ENCODE measurements at regions not wholly inside any gene's neighbourhood (a gene's known extent, or its start where the extent isn't known, plus 50 kb on each side); places are given as distances from the start of the nearest gene placed in this dataset.

- H3K9me3 ChIP-seq (ENCODE audit: control insufficient read depth in 1 of 2, insufficient read depth in 1 of 2, low read depth in 1 of 2, low read length in 2 of 2): no peaks in the 10 kb centered on the region
- no peaks in the 10 kb centered on the region for H3K9me2 ChIP-seq (ENCODE audit: insufficient read depth)
- ATAC-seq (no peak), DNase-seq (ENCODE audit: low read depth, low spot score) (no peak)
- H3K9ac ChIP-seq (ENCODE audit: low read length): no peak overlapping the region
- no peaks in the 10 kb centered on the region for H4K20me1 ChIP-seq (ENCODE audit: insufficient read depth)
- H3K79me2 ChIP-seq (ENCODE audit: insufficient read depth, low read length): no peaks in the 10 kb centered on the region
- H3K36me3 ChIP-seq (ENCODE audit: control insufficient read depth in 1 of 2, insufficient read depth in 2 of 2, low read length in 2 of 2): no peaks in the 10 kb centered on the region
- intact Hi-C loops (cut with micrococcal nuclease): no loop called here
- H3K27ac ChIP-seq (ENCODE audit: low read depth, low read length): no peak overlapping the region
- H3K27me3 ChIP-seq (ENCODE audit: insufficient read depth, low read length): no peaks in the 10 kb centered on the region
- H2AFZ ChIP-seq (ENCODE audit: low read depth, low read length, poor library complexity, severe bottlenecking): no peak overlapping the region
- TF ChIP-seq ELF1 (IDR thresholded peaks at IDR 0.05; ENCODE audit: borderline replicate concordance, low read depth) (no peak), EGR1 (IDR thresholded peaks at IDR 0.05; ENCODE audit: low read depth) (no peak), SIN3A (IDR thresholded peaks at IDR 0.05; ENCODE audit: low read depth) (no peak)
- BruUV-seq (replicated peaks): no TSS peak
- no peaks in the 10 kb centered on the region for H3K4me1 ChIP-seq (ENCODE audit: control insufficient read depth in 1 of 2, insufficient read depth in 2 of 2, low read length in 2 of 2)
- no peak overlapping the region for H3K4me3 ChIP-seq (replicated peaks in 1 of 2; ENCODE audit: low read depth in 1 of 2, low read length in 2 of 2)
- ChIA-PET POLR2A (no interaction called here), RAD21 (ENCODE audit: low non-redundant PET in 1 of 2, low total read pairs in 2 of 2, uncharacterized antibody in 2 of 2, unreplicated experiment in 2 of 2) (no interaction called here), CTCF (no interaction called here)
- H3K4me2 ChIP-seq (ENCODE audit: low read length): no peak overlapping the region
Measured at GRCh38 chr2:12090590-12090989, 344.2 kb downstream of the LPIN1 start.

- H3K9me2 ChIP-seq (ENCODE audit: insufficient read depth): no peaks in the 10 kb centered on the region
- H3K4me1 ChIP-seq (ENCODE audit: control insufficient read depth in 1 of 2, insufficient read depth in 2 of 2, low read length in 2 of 2): no peaks in the 10 kb centered on the region
- H3K4me2 ChIP-seq (ENCODE audit: low read length): no peak overlapping the region
- no peak for DNase-seq (ENCODE audit: low read depth, low spot score)
- no peak overlapping the region for H2AFZ ChIP-seq (ENCODE audit: low read depth, low read length, poor library complexity, severe bottlenecking)
- no peaks in the 10 kb centered on the region for H3K36me3 ChIP-seq (ENCODE audit: control insufficient read depth in 1 of 2, insufficient read depth in 2 of 2, low read length in 2 of 2)
- POLR2A ChIA-PET: no interaction called here
- no peaks in the 10 kb centered on the region for H3K9me3 ChIP-seq (ENCODE audit: control insufficient read depth in 1 of 2, insufficient read depth in 1 of 2, low read depth in 1 of 2, low read length in 2 of 2)
- intact Hi-C loops (cut with micrococcal nuclease): no loop called here
- no peak overlapping the region for H3K27ac ChIP-seq (ENCODE audit: low read depth, low read length)
- H3K27me3 ChIP-seq (ENCODE audit: insufficient read depth, low read length): no peaks in the 10 kb centered on the region
- no peak overlapping the region for H3K9ac ChIP-seq (ENCODE audit: low read length)
- no peak for TF ChIP-seq ATF3 (IDR thresholded peaks at IDR 0.05)
- no peak for TF ChIP-seq SRF (IDR thresholded peaks at IDR 0.05; ENCODE audit: low read depth)
- TF ChIP-seq POLR2A (IDR thresholded peaks at IDR 0.05; ENCODE audit: borderline replicate concordance, extremely low read depth, insufficient read depth, insufficient read length): no peak
- no peak for TF ChIP-seq REST (IDR thresholded peaks at IDR 0.05; ENCODE audit: low read depth)
- TF ChIP-seq SP1 (IDR thresholded peaks at IDR 0.05; ENCODE audit: low read depth): no peak
- TF ChIP-seq, protein P1, sequence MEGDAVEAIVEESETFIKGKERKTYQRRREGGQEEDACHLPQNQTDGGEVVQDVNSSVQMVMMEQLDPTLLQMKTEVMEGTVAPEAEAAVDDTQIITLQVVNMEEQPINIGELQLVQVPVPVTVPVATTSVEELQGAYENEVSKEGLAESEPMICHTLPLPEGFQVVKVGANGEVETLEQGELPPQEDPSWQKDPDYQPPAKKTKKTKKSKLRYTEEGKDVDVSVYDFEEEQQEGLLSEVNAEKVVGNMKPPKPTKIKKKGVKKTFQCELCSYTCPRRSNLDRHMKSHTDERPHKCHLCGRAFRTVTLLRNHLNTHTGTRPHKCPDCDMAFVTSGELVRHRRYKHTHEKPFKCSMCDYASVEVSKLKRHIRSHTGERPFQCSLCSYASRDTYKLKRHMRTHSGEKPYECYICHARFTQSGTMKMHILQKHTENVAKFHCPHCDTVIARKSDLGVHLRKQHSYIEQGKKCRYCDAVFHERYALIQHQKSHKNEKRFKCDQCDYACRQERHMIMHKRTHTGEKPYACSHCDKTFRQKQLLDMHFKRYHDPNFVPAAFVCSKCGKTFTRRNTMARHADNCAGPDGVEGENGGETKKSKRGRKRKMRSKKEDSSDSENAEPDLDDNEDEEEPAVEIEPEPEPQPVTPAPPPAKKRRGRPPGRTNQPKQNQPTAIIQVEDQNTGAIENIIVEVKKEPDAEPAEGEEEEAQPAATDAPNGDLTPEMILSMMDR (IDR thresholded peaks at IDR 0.05 in 2 of 3, conservative IDR thresholded peaks at IDR 0.05 in 1 of 3; ENCODE audit: borderline replicate concordance in 1 of 3, insufficient read depth in 1 of 3, low read depth in 2 of 3, low read length in 2 of 3): no peak
- TF ChIP-seq ELF1 (IDR thresholded peaks at IDR 0.05; ENCODE audit: borderline replicate concordance, low read depth): no peak
- no peak for TF ChIP-seq CBX3 (IDR thresholded peaks at IDR 0.05; ENCODE audit: low read depth)
- no peak for TF ChIP-seq TCF7L2 (IDR thresholded peaks at IDR 0.05; ENCODE audit: borderline replicate concordance, extremely low read depth, insufficient read depth, insufficient read length)
- TF ChIP-seq YY1 (IDR thresholded peaks at IDR 0.05; ENCODE audit: extremely low read depth, insufficient replicate concordance, low read depth, low read length): no peak
- no peak for TF ChIP-seq ZNF274 (IDR thresholded peaks at IDR 0.05; ENCODE audit: low read depth, low read length)
- no peak for TF ChIP-seq JUND (IDR thresholded peaks at IDR 0.05)
- no peak for TF ChIP-seq EZH2 (IDR thresholded peaks at IDR 0.05)
- TF ChIP-seq SIN3A (IDR thresholded peaks at IDR 0.05; ENCODE audit: low read depth): no peak
- TF ChIP-seq CEBPB (IDR thresholded peaks at IDR 0.05; ENCODE audit: low read depth): no peak
- no peak for TF ChIP-seq EGR1 (IDR thresholded peaks at IDR 0.05; ENCODE audit: low read depth)
- CTCF ChIA-PET: no interaction called here
- no peak for ATAC-seq
- no peak overlapping the region for H3K4me3 ChIP-seq (replicated peaks in 1 of 2; ENCODE audit: low read depth in 1 of 2, low read length in 2 of 2)
- RAD21 ChIA-PET (ENCODE audit: low non-redundant PET in 1 of 2, low total read pairs in 2 of 2, uncharacterized antibody in 2 of 2, unreplicated experiment in 2 of 2): no interaction called here
- no peaks in the 10 kb centered on the region for H4K20me1 ChIP-seq (ENCODE audit: insufficient read depth)
- H3K79me2 ChIP-seq (ENCODE audit: insufficient read depth, low read length): no peaks in the 10 kb centered on the region
- no TSS peak for BruUV-seq (replicated peaks)
Measured at GRCh38 chr2:12091201-12091806, 344.9 kb downstream of the LPIN1 start.
